Right atrium auricular region (tissue), 2 donors: ENCODE measurements at regions not wholly inside any gene's neighbourhood (a gene's known extent, or its start where the extent isn't known, plus 50 kb on each side); places are given as distances from the start of the nearest gene placed in this dataset.

ENCODE experiments used
- DNase-seq: peaks from one replicate; pipeline ENCODE4 v3.0.0-alpha.2; 2019; ENCODE audit warnings: low spot score
- H3K27ac ChIP-seq, 2 donors: fragments of 200-600 bp; sonication (generic); 1 replicate in 1 of 2; 2 replicates in 1 of 2; pipeline ENCODE4 v1.5.1; 2016 to 2019
- H3K27me3 ChIP-seq, 2 donors: fragments of 200-600 bp; sonication (generic); one replicate each; pipeline versions ENCODE4 v1.5.1 to v1.6.0; 2017 to 2019
- H3K36me3 ChIP-seq: fragments of 200-600 bp; sonication (generic); one replicate; pipeline ENCODE4 v1.5.1; 2016
- H3K4me1 ChIP-seq, 2 donors: fragments of 200-600 bp; sonication (generic); one replicate each; pipeline versions ENCODE4 v1.5.1 to v1.6.0; 2017 to 2019
- H3K4me3 ChIP-seq, 2 donors: fragments of 200-600 bp; sonication (generic); 1 replicate in 1 of 2; 2 replicates in 1 of 2; pipeline ENCODE4 v1.5.1; 2017 to 2019; ENCODE audit warnings: mild to moderate bottlenecking in 1 of 2, moderate library complexity in 1 of 2
- H3K9me3 ChIP-seq, 2 donors: fragments of 200-600 bp; sonication (generic); one replicate each; pipeline ENCODE4 v1.5.1; 2019
- CTCF ChIP-seq, 2 donors: fragments of 200-600 bp; sonication (generic); IDR thresholded peaks; one replicate each; pipeline ENCODE4 v1.5.1; 2019; ENCODE audit warnings: antibody characterized with exemption in 2 of 2

DNA sequence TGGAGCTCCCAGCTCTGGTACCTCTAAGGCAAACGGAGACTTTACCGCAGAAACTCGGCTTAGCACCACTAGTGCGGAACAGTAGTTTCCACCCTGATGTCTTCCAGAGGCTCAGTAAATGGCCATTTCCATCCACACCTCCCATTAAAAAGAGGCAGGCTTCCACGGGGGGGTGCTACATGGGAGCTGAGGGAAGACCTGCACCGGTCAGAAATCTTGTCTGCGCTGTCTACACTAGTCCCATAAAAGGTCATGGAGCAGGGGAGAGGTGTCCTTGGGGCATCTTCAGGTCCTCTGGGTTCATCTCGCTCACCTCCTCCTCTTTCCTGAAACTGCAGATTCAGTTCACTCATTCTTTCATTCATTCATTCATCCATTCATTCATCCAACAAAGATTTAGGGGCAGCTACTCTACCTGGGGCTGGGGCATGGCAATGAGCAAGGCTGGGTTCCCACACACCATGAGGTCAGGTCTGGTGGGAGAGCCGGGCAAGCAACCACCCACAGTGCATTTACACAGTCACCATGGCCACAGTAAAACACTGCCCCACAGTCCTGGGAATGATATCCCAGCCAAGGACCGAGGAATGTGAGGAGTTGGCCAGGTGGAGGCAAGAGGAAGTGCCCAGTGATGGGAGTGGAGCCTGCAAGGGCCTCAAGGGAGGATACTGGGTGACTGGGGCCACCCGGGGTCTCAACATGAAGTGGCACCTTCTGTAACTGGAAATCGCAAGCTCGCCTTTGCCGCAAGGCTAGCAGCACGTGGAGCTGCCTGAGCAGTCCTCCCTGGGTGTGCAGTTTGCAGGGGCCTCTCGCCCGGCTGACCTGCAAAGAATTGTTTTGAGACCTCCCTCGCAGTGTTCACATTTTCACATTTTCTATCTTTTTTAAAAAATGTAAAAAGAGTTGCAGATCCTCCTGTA lies 180.2 kb upstream of the RAB6C start:
- no peaks in the 10 kb centered on the region for H3K36me3 ChIP-seq
- H3K27me3 ChIP-seq: no peaks in the 10 kb centered on the region
- H3K9me3 ChIP-seq: no peaks in the 10 kb centered on the region
- no peak overlapping the region for H3K27ac ChIP-seq
- H3K4me1 ChIP-seq: no peaks in the 10 kb centered on the region
- DNase-seq: no peak
- no peak overlapping the region for H3K4me3 ChIP-seq
- TF ChIP-seq CTCF (IDR thresholded peaks at IDR 0.05): no peak

GRCh38 chr2:129800285-129800684 lies 179.2 kb upstream of the RAB6C start:
- no peaks in the 10 kb centered on the region for H3K4me1 ChIP-seq
- H3K4me3 ChIP-seq: no peak overlapping the region
- H3K27ac ChIP-seq: no peak overlapping the region
- H3K27me3 ChIP-seq: no peaks in the 10 kb centered on the region
- DNase-seq: no peak
- TF ChIP-seq CTCF (IDR thresholded peaks at IDR 0.05): no peak
- no peaks in the 10 kb centered on the region for H3K36me3 ChIP-seq
- no peaks in the 10 kb centered on the region for H3K9me3 ChIP-seq

DNA sequence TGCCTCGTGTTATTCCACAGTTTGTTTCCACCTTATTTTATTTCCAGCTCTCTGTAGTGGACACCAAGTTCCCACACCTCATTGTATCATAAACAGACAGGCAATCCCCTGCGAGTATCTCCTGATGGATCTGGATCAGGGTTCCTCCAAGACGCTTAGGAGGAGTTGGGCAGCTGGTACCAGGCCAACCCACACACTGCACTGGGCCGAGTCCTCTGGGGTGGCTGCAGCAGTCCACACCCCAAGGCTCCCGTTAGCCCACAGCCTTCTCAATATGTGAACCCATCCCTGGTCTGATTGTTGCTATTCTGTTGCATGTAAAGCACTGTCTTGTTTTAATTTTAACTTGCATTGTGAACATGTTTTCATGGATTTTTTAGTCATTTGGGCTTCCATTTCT lies 178.8 kb upstream of the RAB6C start:
- Histone ChIP-seq H3K9me3 (no peaks in the 10 kb centered on the region), H3K36me3 (no peaks in the 10 kb centered on the region), H3K4me3 (no peak overlapping the region), H3K27me3 (no peaks in the 10 kb centered on the region), H3K27ac (no peak overlapping the region), H3K4me1 (no peaks in the 10 kb centered on the region)
- TF ChIP-seq CTCF (IDR thresholded peaks at IDR 0.05): no peak
- no peak for DNase-seq

DNA sequence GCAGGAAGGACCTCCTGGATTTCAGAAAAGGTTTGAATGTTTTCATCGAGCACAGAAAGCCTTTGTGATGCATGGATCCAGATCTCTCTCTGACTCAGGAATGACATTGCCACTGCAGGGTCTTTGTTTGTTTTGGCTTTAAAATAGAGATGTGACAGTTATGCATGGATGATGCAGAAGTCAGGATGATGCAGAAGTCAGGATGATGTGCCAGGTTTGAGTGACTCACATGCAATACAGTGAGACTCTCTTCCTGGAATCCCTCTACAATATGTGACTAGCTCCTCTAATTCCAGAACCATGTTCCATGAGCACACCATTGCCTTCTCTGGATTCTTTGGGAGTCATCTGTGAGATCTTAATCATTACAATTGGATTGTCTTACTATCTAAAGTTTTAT lies 177.9 kb upstream of the RAB6C start:
- no peak for TF ChIP-seq CTCF (IDR thresholded peaks at IDR 0.05)
- no peaks in the 10 kb centered on the region for H3K4me1 ChIP-seq
- no peak for DNase-seq
- H3K27ac ChIP-seq: no peak overlapping the region
- H3K9me3 ChIP-seq: no peaks in the 10 kb centered on the region
- H3K27me3 ChIP-seq: no peaks in the 10 kb centered on the region
- no peak overlapping the region for H3K4me3 ChIP-seq
- H3K36me3 ChIP-seq: no peaks in the 10 kb centered on the region

DNA sequence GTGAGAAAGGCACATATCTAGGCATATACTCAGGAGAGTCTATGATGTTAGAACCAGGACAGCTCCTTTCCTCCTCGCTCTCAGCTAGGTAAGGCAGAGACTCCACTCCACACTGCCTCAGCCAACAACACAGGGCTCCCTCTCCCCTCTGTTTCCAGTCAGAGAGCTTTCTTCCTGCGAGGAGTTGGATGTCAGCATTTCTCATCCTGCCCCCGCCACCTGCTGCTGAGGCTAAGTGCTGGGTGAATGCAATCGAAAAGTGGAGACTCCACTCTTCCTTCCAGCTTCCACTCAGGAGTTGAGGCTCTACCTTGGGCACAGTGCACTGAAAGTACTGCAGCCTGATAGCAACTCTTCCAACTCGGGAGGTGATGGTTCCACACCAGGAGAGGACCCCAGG lies 177.2 kb upstream of the RAB6C start:
- Histone ChIP-seq H3K27me3 (no peaks in the 10 kb centered on the region), H3K36me3 (no peaks in the 10 kb centered on the region), H3K9me3 (no peaks in the 10 kb centered on the region), H3K4me1 (no peaks in the 10 kb centered on the region), H3K4me3 (no peak overlapping the region), H3K27ac (no peak overlapping the region)
- DNase-seq: no peak
- TF ChIP-seq CTCF (IDR thresholded peaks at IDR 0.05): no peak

GRCh38 chr2:129803032-129803431 lies 176.4 kb upstream of the RAB6C start:
- no peak for TF ChIP-seq CTCF (IDR thresholded peaks at IDR 0.05)

More at GRCh38 chr2:129803032-129803431, 176.4 kb upstream of the RAB6C start:
- H3K27me3 ChIP-seq: no peaks in the 10 kb centered on the region
- DNase-seq: no peak
- H3K27ac ChIP-seq: no peak overlapping the region
- no peaks in the 10 kb centered on the region for H3K4me1 ChIP-seq
- no peak overlapping the region for H3K4me3 ChIP-seq
- H3K9me3 ChIP-seq: no peaks in the 10 kb centered on the region
- H3K36me3 ChIP-seq: no peaks in the 10 kb centered on the region
